ENCODE measurements at regions not wholly inside any gene's neighbourhood (a gene's known extent, or its start where the extent isn't known, plus 50 kb on each side); places are given as distances from the start of the nearest gene placed in this dataset.
"Not testable (repeated sequence)": the region's sequence is repeated elsewhere in the genome, so short reads cannot be mapped to it uniquely, and the experiment has no call there.

- DNase-seq (ENCODE audit: low spot score), result no peak
These were observed 451.1 kb upstream of the ATP11B start for GRCh38 chr3:182342252-182342651.

GRCh38 chr3:182344026-182344425 lies 449.3 kb upstream of the ATP11B start:
- DNase-seq (ENCODE audit: low spot score), result not testable (repeated sequence)

GRCh38 chr3:182349051-182349450 lies 444.3 kb upstream of the ATP11B start:
- no peak for DNase-seq (ENCODE audit: low spot score)

- DNase-seq (ENCODE audit: low spot score), result no peak
These were observed 443.3 kb upstream of the ATP11B start for GRCh38 chr3:182349951-182350517.

- no peak for DNase-seq (ENCODE audit: low spot score)
These were observed 435.4 kb upstream of the ATP11B start for GRCh38 chr3:182357928-182358327.

- no peak for DNase-seq (ENCODE audit: low spot score)
These were observed 429.0 kb upstream of the ATP11B start for GRCh38 chr3:182364323-182364722.

- peak; percentile 3 for DNase-seq (ENCODE audit: low spot score)
These were observed 428.3 kb upstream of the ATP11B start for GRCh38 chr3:182364723-182365650.

GRCh38 chr3:182366746-182367145 lies 426.6 kb upstream of the ATP11B start:
- DNase-seq (ENCODE audit: low spot score), result no peak

GRCh38 chr3:182369861-182370260 lies 423.4 kb upstream of the ATP11B start:
- DNase-seq (ENCODE audit: low spot score), result no peak

- peak; percentile 35 for DNase-seq (ENCODE audit: low spot score)
These were observed 422.4 kb upstream of the ATP11B start for GRCh38 chr3:182370949-182371348.

GRCh38 chr3:182375916-182376315 lies 417.4 kb upstream of the ATP11B start:
- no peak for DNase-seq (ENCODE audit: low spot score)

GRCh38 chr3:182382112-182382857 lies 411.0 kb upstream of the ATP11B start:
- no peak for DNase-seq (ENCODE audit: low spot score)

GRCh38 chr3:182384221-182384620 lies 409.1 kb upstream of the ATP11B start:
- DNase-seq (ENCODE audit: low spot score), result peak; percentile 2

GRCh38 chr3:182385356-182385755 lies 407.9 kb upstream of the ATP11B start:
- DNase-seq (ENCODE audit: low spot score), result no peak

- DNase-seq (ENCODE audit: low spot score), result no peak
These were observed 404.8 kb upstream of the ATP11B start for GRCh38 chr3:182388506-182388905.

- DNase-seq (ENCODE audit: low spot score), result peak; percentile 24
These were observed 404.1 kb upstream of the ATP11B start for GRCh38 chr3:182389071-182389815.

- no peak for DNase-seq (ENCODE audit: low spot score)
These were observed 402.9 kb upstream of the ATP11B start for GRCh38 chr3:182390421-182390820.

- no peak for DNase-seq (ENCODE audit: low spot score)
These were observed 400.9 kb upstream of the ATP11B start for GRCh38 chr3:182392182-182392937.

GRCh38 chr3:182393151-182393550 lies 400.2 kb upstream of the ATP11B start:
- DNase-seq (ENCODE audit: low spot score), result no peak

GRCh38 chr3:182393830-182394367 lies 399.4 kb upstream of the ATP11B start:
- DNase-seq (ENCODE audit: low spot score), result no peak

- DNase-seq (ENCODE audit: low spot score), result no peak
These were observed 396.1 kb upstream of the ATP11B start for GRCh38 chr3:182397164-182397563.
